Thymus (tissue), 11 donors: ENCODE measurements at regions not wholly inside any gene's neighbourhood (a gene's known extent, or its start where the extent isn't known, plus 50 kb on each side); places are given as distances from the start of the nearest gene placed in this dataset.

ENCODE experiments used
- DNase-seq, 9 donors: peaks; one replicate each; pipeline ENCODE4 v3.0.0-alpha.2; 2013; ENCODE audit warnings: low spot score in 9 of 9, low read depth in 6 of 9, missing footprints in 1 of 9
- H3K27ac ChIP-seq, 2 donors: one replicate each; pipeline ENCODE4 v1.5.1; 2013; ENCODE audit warnings: control low read depth in 1 of 2, low read depth in 1 of 2, low read length in 1 of 2, mild to moderate bottlenecking in 1 of 2, moderate library complexity in 1 of 2
- H3K27me3 ChIP-seq, 2 donors: one replicate each; pipeline ENCODE4 v1.5.1; 2013; ENCODE audit warnings: low read length in 1 of 2; ENCODE audit not compliant: control insufficient read depth in 2 of 2, insufficient read depth in 1 of 2
- H3K36me3 ChIP-seq, 2 donors: one replicate each; pipeline ENCODE4 v1.5.1; 2013; ENCODE audit warnings: low read length in 1 of 2, mild to moderate bottlenecking in 1 of 2, moderate library complexity in 1 of 2; ENCODE audit not compliant: control insufficient read depth in 2 of 2, insufficient read depth in 2 of 2
- H3K4me1 ChIP-seq, 2 donors: one replicate each; pipeline ENCODE4 v1.5.1; 2013; ENCODE audit warnings: low read length in 2 of 2; ENCODE audit not compliant: control insufficient read depth in 2 of 2, insufficient read depth in 2 of 2
- H3K4me3 ChIP-seq, 2 donors: one replicate each; pipeline ENCODE4 v1.5.1; 2013; ENCODE audit warnings: low read length in 2 of 2, control low read depth in 1 of 2, mild to moderate bottlenecking in 1 of 2
- H3K9me3 ChIP-seq, 2 donors: one replicate each; pipeline ENCODE4 v1.5.1; 2013; ENCODE audit warnings: low read length in 1 of 2, mild to moderate bottlenecking in 1 of 2; ENCODE audit not compliant: control insufficient read depth in 2 of 2, insufficient read depth in 1 of 2
- WGBS: extraction: QIAGEN DNeasy Blood & Tissue Kit; methylation state at CpG from one replicate; pipeline ENCODE4 v1.1.7; 2013; 5-methylcytosine and 5-hydroxymethylcytosine counted together
- donor health status: healthy.

- 94% methylated on average over 18 of the region's 18 CpGs for WGBS
- Histone ChIP-seq H3K27me3 (no peaks in the 10 kb centered on the region), H3K4me3 (no peak overlapping the region), H3K36me3 (no peaks in the 10 kb centered on the region), H3K9me3 (peaks cover 0 to 10% of the 10 kb centered on the region in 2 donors), H3K27ac (no peak overlapping the region), H3K4me1 (no peaks in the 10 kb centered on the region)
- no peak for DNase-seq
Measured at GRCh38 chr2:14255135-14255820, 377.2 kb upstream of the LRATD1 start.

DNA sequence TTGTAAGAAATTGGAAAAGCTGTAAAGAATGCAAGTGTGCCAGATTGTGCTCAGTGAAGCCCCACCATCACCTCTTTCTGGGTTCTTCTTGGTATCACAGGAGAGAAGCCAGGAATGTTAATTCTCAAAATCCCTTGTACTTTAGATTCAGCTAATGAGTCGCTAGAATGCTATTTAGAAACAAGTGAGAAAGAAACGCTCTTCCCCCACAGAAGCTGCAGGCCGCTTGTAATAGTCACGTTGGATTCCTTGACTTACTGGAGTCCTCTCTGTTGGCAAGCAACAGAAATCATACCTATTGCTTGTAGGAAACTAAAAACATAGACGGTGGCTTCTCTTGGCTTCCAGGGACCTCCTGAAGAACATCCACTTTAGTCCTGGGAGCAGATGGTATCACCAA lies 375.6 kb upstream of the LRATD1 start:
- no peak for DNase-seq
- Histone ChIP-seq H3K4me1 (no peaks in the 10 kb centered on the region), H3K27ac (no peak overlapping the region), H3K9me3 (peaks cover 0 to 10% of the 10 kb centered on the region in 2 donors), H3K36me3 (no peaks in the 10 kb centered on the region), H3K27me3 (no peaks in the 10 kb centered on the region), H3K4me3 (no peak overlapping the region)
- 93% methylated on average over 5 of the region's 5 CpGs for WGBS

- no peaks in the 10 kb centered on the region for H3K27me3 ChIP-seq
- H3K4me3 ChIP-seq: no peak overlapping the region
- no peaks in the 10 kb centered on the region for H3K36me3 ChIP-seq
- no peak for DNase-seq
- no peaks in the 10 kb centered on the region for H3K4me1 ChIP-seq
- H3K27ac ChIP-seq: no peak overlapping the region
- H3K9me3 ChIP-seq: peaks cover 0 to 10% of the 10 kb centered on the region in 2 donors
Measured at GRCh38 chr2:14257801-14258507, 374.6 kb upstream of the LRATD1 start.

DNA sequence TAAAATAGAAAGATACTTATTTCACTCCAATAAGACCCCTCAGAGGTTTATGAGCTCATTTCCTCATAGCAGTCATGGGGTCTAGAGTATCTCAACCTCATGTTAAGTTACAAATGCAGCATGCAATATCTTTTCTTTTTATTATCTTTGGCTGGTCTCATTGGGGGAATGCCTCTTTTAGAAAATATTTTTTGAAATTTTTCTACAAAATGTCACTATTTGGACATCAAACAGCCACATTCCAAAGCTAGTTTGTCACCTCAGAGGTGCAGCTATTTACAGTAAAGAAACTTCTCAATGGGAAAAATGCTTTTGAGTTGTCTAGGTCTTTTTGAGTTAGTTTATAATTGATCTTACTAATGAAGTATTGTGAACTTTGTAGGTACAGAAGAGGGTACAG lies 370.7 kb upstream of the LRATD1 start:
- Histone ChIP-seq H3K4me1 (no peaks in the 10 kb centered on the region), H3K9me3 (no peaks in the 10 kb centered on the region), H3K27ac (no peak overlapping the region), H3K36me3 (no peaks in the 10 kb centered on the region), H3K27me3 (no peaks in the 10 kb centered on the region), H3K4me3 (no peak overlapping the region)
- DNase-seq: no peak

- no peak for DNase-seq
- H3K27ac ChIP-seq: no peak overlapping the region
Measured at GRCh38 chr2:14263053-14263452, 369.5 kb upstream of the LRATD1 start.

GRCh38 chr2:14270036-14270582 lies 362.4 kb upstream of the LRATD1 start:
- Histone ChIP-seq H3K27me3 (no peaks in the 10 kb centered on the region), H3K4me3 (no peak overlapping the region), H3K36me3 (no peaks in the 10 kb centered on the region), H3K27ac (no peak overlapping the region), H3K4me1 (no peaks in the 10 kb centered on the region), H3K9me3 (no peaks in the 10 kb centered on the region)
- no peak for DNase-seq
- WGBS: 97% methylated on average over 5 of the region's 5 CpGs

More at GRCh38 chr2:14263053-14263452, 369.5 kb upstream of the LRATD1 start:
- H3K36me3 ChIP-seq: no peaks in the 10 kb centered on the region
- H3K4me1 ChIP-seq: no peaks in the 10 kb centered on the region
- no peak overlapping the region for H3K4me3 ChIP-seq
- H3K27me3 ChIP-seq: no peaks in the 10 kb centered on the region
- no peaks in the 10 kb centered on the region for H3K9me3 ChIP-seq

DNA sequence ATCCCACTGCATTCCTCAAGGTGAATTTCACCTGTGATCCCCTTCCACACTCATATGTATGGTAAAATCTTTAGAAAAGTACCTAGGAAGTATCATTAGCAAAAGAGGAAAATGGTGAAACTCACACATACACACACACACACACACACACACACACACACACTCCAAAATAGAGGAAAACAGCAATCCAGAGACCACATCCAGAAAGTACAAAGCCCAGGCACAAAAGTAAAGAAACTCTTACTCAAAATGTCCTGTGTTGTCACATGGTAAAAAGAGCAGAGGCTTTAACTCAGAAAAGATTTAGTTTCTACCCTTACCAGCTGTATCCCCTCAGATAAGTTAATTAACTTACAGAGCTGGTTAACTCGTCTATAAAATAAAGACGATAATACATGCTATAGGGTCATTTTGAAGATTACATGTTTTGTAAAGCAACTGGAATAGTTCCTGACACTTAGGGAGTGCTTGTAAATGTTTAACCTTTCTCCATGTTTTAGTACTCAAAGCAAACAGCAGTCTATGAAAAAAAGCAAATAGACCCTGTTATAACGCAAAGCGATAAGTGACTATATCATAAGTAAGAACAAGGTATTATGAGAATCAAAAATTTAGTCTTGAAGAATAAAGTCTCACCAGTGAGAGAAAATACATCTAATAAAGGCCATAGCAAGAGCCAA lies 360.0 kb upstream of the LRATD1 start:
- whole genome bisulfite sequencing: 82% methylated on average over 4 of the region's 4 CpGs
- no peak for DNase-seq
- Histone ChIP-seq H3K36me3 (no peaks in the 10 kb centered on the region), H3K4me1 (no peaks in the 10 kb centered on the region), H3K27ac (no peak overlapping the region), H3K4me3 (no peak overlapping the region), H3K27me3 (no peaks in the 10 kb centered on the region), H3K9me3 (no peaks in the 10 kb centered on the region)

DNA sequence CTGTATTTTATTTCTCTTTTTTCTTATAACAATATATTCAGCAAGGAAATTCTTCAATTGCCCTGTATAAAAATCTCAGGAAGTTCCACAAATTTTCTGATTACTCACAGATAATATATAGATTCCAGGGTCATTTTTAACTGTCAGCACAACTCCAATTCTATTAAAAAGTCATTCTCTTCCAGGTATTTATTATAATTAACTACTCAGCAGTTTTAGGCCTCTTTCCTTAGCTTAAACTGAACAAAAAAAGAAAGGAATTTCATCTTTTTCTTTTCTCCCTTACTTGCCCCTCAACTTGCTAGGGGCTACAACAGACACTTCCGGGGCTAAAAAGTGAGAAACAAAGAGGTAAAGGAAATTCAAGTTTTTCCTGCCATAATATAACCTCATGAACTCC lies 358.9 kb upstream of the LRATD1 start:
- no peaks in the 10 kb centered on the region for H3K9me3 ChIP-seq
- no peaks in the 10 kb centered on the region for H3K4me1 ChIP-seq
- H3K27me3 ChIP-seq: no peaks in the 10 kb centered on the region
- H3K4me3 ChIP-seq: no peak overlapping the region
- 81% methylated on average over 1 of the region's 1 CpG for WGBS
- no peak for DNase-seq
- H3K27ac ChIP-seq: no peak overlapping the region
- no peaks in the 10 kb centered on the region for H3K36me3 ChIP-seq

GRCh38 chr2:14284244-14284643 lies 348.3 kb upstream of the LRATD1 start:
- no peaks in the 10 kb centered on the region for H3K36me3 ChIP-seq
- H3K4me3 ChIP-seq: no peak overlapping the region
- no peaks in the 10 kb centered on the region for H3K4me1 ChIP-seq
- no peak overlapping the region for H3K27ac ChIP-seq
- no peaks in the 10 kb centered on the region for H3K27me3 ChIP-seq
- DNase-seq: no peak
- peaks cover 0 to 4% of the 10 kb centered on the region in 2 donors for H3K9me3 ChIP-seq
